SK-N-SH (cell line): ENCODE measurements at regions not wholly inside any gene's neighbourhood (a gene's known extent, or its start where the extent isn't known, plus 50 kb on each side); places are given as distances from the start of the nearest gene placed in this dataset.

ENCODE experiments used
- CTCF ChIP-seq: fragments of 200-600 bp; sonication (generic); IDR thresholded peaks from 2 replicates; pipeline ENCODE4 v1.6.1; 2017; ENCODE audit warnings: antibody characterized with exemption, mild to moderate bottlenecking, moderate library complexity
- RAD21 ChIP-seq: IDR thresholded peaks from 2 replicates; pipeline ENCODE4 v1.6.1; 2012; ENCODE audit warnings: mild to moderate bottlenecking, low read length
- TCF12 ChIP-seq: IDR thresholded peaks from 2 replicates; pipeline ENCODE4 v1.4.0; 2012

- TF ChIP-seq TCF12 = no peak
- TF ChIP-seq CTCF = no peak
- TF ChIP-seq RAD21 = no peak; the same call in 1 of the 2 replicates
These were observed 270.4 kb downstream of the ADAMTS20 start for GRCh38 chr12:43281563-43281962.
